SH-SY5Y (cell line): ENCODE measurements at regions not wholly inside any gene's neighbourhood (a gene's known extent, or its start where the extent isn't known, plus 50 kb on each side); places are given as distances from the start of the nearest gene placed in this dataset.

ENCODE experiments used
- GATA2 ChIP-seq: IDR thresholded peaks from 2 replicates; pipeline ENCODE4 v1.6.1; 2011; ENCODE audit warnings: mild to moderate bottlenecking, low read depth, low read length
- GATA3 ChIP-seq: IDR thresholded peaks from 2 replicates; pipeline ENCODE4 v1.6.1; 2011; ENCODE audit warnings: low read depth, mild to moderate bottlenecking, low read length, moderate library complexity

- TF ChIP-seq GATA2 (no peak), GATA3 (no peak)
These were observed 60.0 kb upstream of the UBE3A start for GRCh38 chr15:25498835-25499234.
